Bronchial epithelial cell (primary cell): ENCODE measurements at regions not wholly inside any gene's neighbourhood (a gene's known extent, or its start where the extent isn't known, plus 50 kb on each side); places are given as distances from the start of the nearest gene placed in this dataset.

ENCODE experiments used
- DNase-seq: peaks from one replicate; pipeline ENCODE4 v3.0.0-alpha.2; 2010; ENCODE audit warnings: low read depth
- FAIRE-seq: peaks from 2 replicates; lab custom pipeline; 2011; peaks lifted over from hg19 to GRCh38; lab: Jason Lieb, UNC
- H3K27me3 ChIP-seq: 2 replicates; pipeline ENCODE4 v1.5.1; 2011; ENCODE audit warnings: low read length; ENCODE audit not compliant: control insufficient read depth, insufficient read depth
- H3K36me3 ChIP-seq: 2 replicates; pipeline ENCODE4 v1.5.1; 2011; ENCODE audit warnings: low read length; ENCODE audit not compliant: control insufficient read depth, insufficient read depth
- H3K4me3 ChIP-seq: 2 replicates; pipeline ENCODE4 v1.5.1; 2011; ENCODE audit warnings: mild to moderate bottlenecking, low read depth, low read length, control low read depth
- CTCF ChIP-seq: IDR thresholded peaks from 2 replicates; pipeline ENCODE4 v1.5.1; 2011; ENCODE audit warnings: mild to moderate bottlenecking, moderate library complexity, low read length, control low read depth, inconsistent platforms; ENCODE audit not compliant: insufficient read depth, severe bottlenecking

- TF ChIP-seq CTCF: no peak
- DNase-seq: peak; percentile 99
- Histone ChIP-seq H3K36me3 (no peaks in the 10 kb centered on the region), H3K4me3 (peak overlapping the region; percentile 77), H3K27me3 (no peaks in the 10 kb centered on the region)
- FAIRE-seq: no peak
Measured at GRCh38 chr2:64750817-64751285, 97.1 kb upstream of the SERTAD2 start.

GRCh38 chr2:64751286-64752260 lies 97.9 kb upstream of the SERTAD2 start:
- no peaks in the 10 kb centered on the region for H3K36me3 ChIP-seq
- H3K27me3 ChIP-seq: no peaks in the 10 kb centered on the region
- peak; percentile 37 for TF ChIP-seq CTCF
- FAIRE-seq: no peak
- peak overlapping the region; percentile 56 for H3K4me3 ChIP-seq
- DNase-seq: peak; percentile 94

- no peak overlapping the region for H3K4me3 ChIP-seq
- TF ChIP-seq CTCF: no peak
- no peak for FAIRE-seq
- H3K27me3 ChIP-seq: no peaks in the 10 kb centered on the region
- no peaks in the 10 kb centered on the region for H3K36me3 ChIP-seq
- peak; percentile 25 for DNase-seq
Measured at GRCh38 chr2:64753399-64753798, 99.7 kb upstream of the SERTAD2 start.

- no peaks in the 10 kb centered on the region for H3K36me3 ChIP-seq
- DNase-seq (no peak), FAIRE-seq (no peak)
- TF ChIP-seq CTCF: no peak
- no peak overlapping the region for H3K4me3 ChIP-seq
- no peaks in the 10 kb centered on the region for H3K27me3 ChIP-seq
Measured at GRCh38 chr2:64754570-64754969, 100.9 kb upstream of the SERTAD2 start.

- DNase-seq: peak; percentile 33
- Histone ChIP-seq H3K4me3 (no peak overlapping the region), H3K27me3 (no peaks in the 10 kb centered on the region), H3K36me3 (no peaks in the 10 kb centered on the region)
- TF ChIP-seq CTCF: no peak
- FAIRE-seq: no peak
Measured at GRCh38 chr2:64757126-64757525, 103.4 kb upstream of the SERTAD2 start.

GRCh38 chr2:64760128-64760527 lies 106.4 kb upstream of the SERTAD2 start:
- FAIRE-seq: no peak
- TF ChIP-seq CTCF: no peak

More at GRCh38 chr2:64760128-64760527, 106.4 kb upstream of the SERTAD2 start:
- DNase-seq: no peak
- Histone ChIP-seq H3K4me3 (no peak overlapping the region), H3K27me3 (no peaks in the 10 kb centered on the region), H3K36me3 (no peaks in the 10 kb centered on the region)
